Activated T-cell treated with anti-CD3 and anti-CD28 coated beads for 48 hours (primary cell): ENCODE measurements at regions not wholly inside any gene's neighbourhood (a gene's known extent, or its start where the extent isn't known, plus 50 kb on each side); places are given as distances from the start of the nearest gene placed in this dataset.

ENCODE experiments used
- DNase-seq: peaks from one replicate; pipeline ENCODE4 v3.0.0-alpha.2; 2020; ENCODE audit warnings: low read depth

GRCh38 chr9:21564175-21564574 lies 82.1 kb upstream of the IFNE start:
- DNase-seq, result no peak

- DNase-seq, result no peak
Observed at GRCh38 chr9:21565155-21565554, 83.0 kb upstream of the IFNE start.

- no peak for DNase-seq
Observed at GRCh38 chr9:21567926-21568325, 85.8 kb upstream of the IFNE start.

GRCh38 chr9:21568484-21568883 lies 86.4 kb upstream of the IFNE start:
- DNase-seq, result no peak

GRCh38 chr9:21569721-21570120 lies 87.6 kb upstream of the IFNE start:
- DNase-seq, result no peak

DNA sequence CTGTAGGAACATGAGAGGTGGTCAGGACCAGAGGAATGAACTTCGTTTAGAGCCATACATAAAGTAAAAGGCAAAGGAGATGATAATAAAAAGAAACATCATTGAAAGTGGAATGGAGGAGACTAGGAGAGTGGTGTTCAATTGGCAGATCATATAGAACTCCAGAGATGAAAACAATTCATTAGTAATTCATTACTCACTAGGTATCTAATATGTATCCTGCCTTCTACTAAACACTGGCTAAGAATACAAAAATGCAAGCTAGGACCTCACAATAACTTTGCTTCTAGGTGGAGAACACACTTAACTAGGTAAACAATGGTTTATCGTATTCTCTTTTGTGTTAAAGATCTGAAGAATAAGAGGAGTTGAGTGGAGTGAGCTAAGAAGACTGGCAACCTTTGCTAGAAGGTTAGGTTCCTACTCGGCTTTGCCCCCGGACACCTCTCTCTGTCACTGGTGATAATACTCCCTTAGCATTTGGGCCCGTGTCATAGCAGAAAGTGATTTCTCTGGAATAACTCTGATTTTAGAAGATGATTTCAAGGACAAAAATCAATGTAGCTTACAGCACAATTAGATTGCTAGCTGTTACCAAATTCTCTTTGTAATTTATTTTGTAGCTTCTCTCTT lies 88.6 kb upstream of the IFNE start:
- no peak for DNase-seq

- no peak for DNase-seq
Observed at GRCh38 chr9:21574261-21574660, 92.1 kb upstream of the IFNE start.

GRCh38 chr9:21576331-21577189 lies 94.4 kb upstream of the IFNE start:
- DNase-seq, result peak; percentile 11

- no peak for DNase-seq
Observed at GRCh38 chr9:21579247-21579671, 97.1 kb upstream of the IFNE start.

- no peak for DNase-seq
Observed at GRCh38 chr9:21579743-21580142, 97.6 kb upstream of the IFNE start.

DNA sequence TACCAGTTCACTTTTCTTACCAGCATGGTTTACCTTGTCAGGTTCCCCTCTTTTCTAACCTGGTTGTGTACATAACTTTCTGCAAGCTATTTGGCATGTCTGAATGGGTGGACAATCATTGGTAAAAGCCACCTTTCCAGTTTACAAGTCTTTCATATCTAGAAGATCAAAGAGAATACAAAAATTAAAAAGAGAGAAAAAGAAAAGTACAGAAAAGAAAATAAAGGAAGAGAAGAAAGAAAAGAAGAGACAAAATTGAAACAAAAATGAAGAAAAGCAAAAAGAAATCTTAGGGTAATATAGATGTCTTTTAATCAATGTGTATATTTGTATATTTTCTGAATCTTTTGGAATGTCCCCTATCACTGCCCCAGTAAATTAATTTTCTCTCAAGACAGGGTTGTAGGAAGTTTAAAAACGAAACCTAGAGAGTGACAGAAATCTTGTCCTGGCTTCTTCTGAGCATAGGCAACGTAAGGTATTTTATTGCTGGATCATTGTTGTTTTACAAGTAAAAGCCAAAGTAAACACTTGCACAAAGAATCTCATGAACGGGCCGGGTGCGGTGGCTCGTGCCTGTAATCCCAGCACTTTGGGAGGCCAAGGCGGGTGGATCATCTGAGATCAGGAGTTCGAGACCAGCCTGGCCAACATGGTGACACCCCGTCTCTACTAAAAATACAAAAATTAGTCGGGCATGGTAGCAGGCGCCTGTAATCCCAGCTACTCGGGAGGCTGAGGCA lies 98.7 kb upstream of the IFNE start:
- no peak for DNase-seq

DNA sequence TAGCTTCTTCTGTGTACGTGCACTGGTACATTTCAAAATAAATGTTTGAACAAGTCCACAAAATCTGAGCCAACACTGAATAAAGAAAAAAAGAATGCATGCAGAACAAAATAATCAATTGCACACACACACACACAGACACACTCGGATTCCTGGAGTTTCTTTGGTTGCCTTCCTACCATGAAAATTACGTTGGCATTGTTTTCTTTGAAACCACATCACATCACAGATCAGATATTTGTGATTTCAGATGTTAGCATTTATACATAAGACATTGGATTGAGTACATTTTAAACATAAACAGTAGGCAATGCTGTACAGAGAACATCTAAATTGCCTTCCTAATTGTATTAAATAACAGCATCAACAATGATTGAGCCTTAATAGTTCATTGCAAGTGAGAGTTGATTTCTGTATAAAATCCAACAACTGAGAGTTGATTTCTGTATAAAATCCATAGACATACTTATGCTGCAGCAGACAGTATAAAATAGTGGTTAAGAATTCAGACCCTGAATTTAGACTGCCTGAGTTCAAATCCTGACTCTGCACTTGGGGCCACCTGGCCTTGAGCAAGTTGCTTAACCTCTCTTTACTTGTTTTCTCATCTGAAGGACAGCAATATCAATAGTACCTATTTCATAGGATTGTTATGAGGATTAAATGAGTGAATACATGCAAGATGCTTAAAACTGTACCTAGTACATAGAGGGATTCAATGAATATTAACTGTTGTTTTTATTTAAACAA lies 101.7 kb upstream of the IFNE start:
- DNase-seq, result no peak

- DNase-seq, result no peak
Observed at GRCh38 chr9:21584890-21585289, 102.8 kb upstream of the IFNE start.

DNA sequence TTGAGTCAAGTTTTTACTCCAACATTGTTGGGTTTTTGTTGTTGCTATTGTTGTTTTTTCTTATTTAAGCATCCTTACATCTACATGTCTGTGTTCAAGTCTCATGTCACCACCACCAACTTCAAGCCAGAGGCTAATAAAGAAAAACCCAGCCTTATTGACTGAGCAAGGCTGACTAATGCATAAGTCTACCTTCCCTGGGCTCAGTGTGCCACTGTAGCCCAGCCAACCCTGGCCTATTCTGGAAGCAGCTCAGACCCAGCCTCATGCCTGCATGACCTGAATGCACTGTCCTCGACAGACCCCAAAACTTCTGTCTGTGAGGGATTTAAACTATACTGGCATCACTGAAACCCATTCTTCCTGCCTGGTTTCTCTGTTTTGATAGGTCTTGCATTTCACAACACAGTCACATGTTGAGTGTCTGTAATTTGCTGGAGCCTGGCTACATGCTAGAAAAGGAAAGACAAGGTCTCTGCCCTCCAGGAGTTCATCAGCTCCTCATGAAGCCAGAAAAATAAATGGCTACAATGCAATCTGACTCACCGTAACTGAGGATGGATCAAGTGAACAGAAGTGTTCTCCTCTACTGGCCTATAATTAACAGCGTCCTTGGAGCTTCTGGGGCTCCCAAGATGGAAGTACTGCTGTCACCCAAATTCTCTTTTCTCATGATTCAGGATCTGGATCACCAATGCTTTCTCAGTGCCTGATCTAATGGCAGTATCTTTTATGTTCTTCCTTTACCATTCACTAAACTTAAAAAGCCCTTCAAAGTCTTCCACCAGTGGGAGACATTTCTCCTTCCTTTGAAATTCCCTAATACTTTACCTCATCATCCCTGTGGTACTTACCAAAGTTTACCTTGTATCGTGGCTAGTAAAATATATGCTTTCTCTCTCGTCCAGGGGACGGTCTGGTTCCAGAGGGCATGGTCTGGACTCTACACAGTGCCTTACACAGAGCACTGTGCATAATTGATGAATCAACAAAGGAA lies 103.9 kb upstream of the IFNE start:
- DNase-seq, result no peak

DNA sequence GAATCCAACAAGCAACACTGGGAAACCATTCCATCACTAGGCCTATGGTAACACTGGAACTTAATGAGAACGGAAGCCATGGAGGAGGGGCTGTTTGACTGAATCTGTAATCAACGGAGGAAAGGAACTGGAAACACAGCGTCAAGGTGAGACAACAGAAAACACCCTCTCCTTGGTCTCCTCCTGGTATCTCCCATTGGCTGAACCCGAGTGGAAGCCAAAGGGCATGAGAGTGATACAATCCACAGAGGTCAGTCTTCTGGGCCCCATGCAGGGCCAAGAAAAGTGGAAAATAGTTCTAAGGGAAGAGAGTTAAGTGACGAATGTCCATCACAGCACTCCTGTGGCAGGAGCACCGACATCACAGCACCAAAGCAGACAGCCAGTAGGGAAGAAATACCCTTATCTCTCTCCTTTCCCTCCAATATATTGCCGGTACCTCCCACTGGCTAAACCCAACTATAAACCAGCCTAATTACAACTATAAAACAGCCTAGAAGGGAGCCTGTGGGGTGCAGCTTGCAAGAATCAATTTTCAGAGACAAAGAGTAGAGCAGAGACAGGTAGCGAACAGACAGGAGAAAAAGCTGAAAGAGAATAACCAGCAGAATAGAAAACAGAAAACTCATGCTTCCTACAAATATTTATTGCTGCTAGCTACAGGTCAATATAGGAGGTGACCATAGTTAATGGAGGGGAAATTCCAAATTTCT lies 107.4 kb upstream of the IFNE start:
- DNase-seq, result no peak

GRCh38 chr9:21590058-21590996 lies 108.2 kb upstream of the IFNE start:
- DNase-seq, result no peak

- peak; percentile 50 for DNase-seq
Observed at GRCh38 chr9:21591221-21592062, 109.3 kb upstream of the IFNE start.

- DNase-seq, result no peak
Observed at GRCh38 chr9:21592063-21592338, 109.9 kb upstream of the IFNE start.
